ENCODE measurements at regions not wholly inside any gene's neighbourhood (a gene's known extent, or its start where the extent isn't known, plus 50 kb on each side); places are given as distances from the start of the nearest gene placed in this dataset.
A peak's percentile ranks its signal among the peaks of the same experiment; 100 is the strongest.
"Not testable (repeated sequence)": the region's sequence is repeated elsewhere in the genome, so short reads cannot be mapped to it uniquely, and the experiment has no call there.

DNA sequence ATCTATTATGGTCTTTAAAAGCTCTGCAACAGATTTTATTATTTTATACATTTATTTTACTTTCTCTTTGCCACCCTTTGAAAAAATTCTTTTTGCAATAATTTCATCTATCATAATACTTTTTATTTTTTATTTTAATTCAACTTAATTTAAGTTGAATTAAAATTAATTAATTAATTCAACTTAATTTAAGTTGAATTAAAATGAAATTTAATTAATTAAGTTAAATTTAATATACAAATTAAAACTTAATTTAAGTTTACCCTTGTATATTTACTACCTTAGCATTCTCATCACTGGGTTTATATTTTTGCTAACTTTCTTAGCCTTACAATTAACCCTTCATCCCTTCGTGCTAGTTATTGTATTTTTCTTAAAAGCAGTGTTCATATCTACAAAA, 301.4 kb downstream of the SLITRK5 start:
- ChIA-PET CTCF (no interaction called here), POLR2A (no interaction called here)
- TF ChIP-seq HMGA2 (CRISPR knock-in tag; IDR thresholded peaks at IDR 0.05), result peak; percentile 92
- no peak for TF ChIP-seq CREB1 (CRISPR knock-in tag; IDR thresholded peaks at IDR 0.05)
- Mint-ChIP-seq H3K36me3 (peaks cover 4% of the 10 kb centered on the region; the same call in 1 of the 2 replicates), H3K4me1 (no peaks in the 10 kb centered on the region), H3K27ac (no peak overlapping the region), H3K4me3 (no peak overlapping the region), H3K27me3 (ENCODE audit: low read depth) (no peaks in the 10 kb centered on the region), H3K9me3 (peaks cover 7% of the 10 kb centered on the region; the same call in 1 of the 2 replicates)
- no peak for DNase-seq (ENCODE audit: low spot score)
- no peak for ATAC-seq

DNA sequence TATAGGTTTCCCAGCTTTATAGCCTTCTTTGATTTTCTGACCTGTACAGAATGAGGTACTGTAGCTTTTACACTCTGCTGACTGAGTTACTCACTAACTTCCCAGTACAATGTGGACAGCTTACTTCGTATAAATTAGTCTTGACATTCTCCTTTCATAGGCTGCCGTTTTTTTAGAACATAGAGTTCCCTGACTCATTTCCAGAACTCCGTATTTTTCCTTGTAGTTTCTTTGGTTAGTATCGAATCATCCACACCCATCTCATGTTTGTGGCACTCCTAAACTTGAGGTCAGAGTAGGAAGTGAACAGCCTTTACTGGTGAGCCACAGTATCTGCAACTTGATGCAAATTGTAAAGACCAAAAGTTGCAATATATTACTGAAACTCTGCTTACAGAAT, 303.9 kb downstream of the SLITRK5 start:
- ATAC-seq, result no peak
- no peak overlapping the region for H3K4me3 Mint-ChIP-seq

DNA sequence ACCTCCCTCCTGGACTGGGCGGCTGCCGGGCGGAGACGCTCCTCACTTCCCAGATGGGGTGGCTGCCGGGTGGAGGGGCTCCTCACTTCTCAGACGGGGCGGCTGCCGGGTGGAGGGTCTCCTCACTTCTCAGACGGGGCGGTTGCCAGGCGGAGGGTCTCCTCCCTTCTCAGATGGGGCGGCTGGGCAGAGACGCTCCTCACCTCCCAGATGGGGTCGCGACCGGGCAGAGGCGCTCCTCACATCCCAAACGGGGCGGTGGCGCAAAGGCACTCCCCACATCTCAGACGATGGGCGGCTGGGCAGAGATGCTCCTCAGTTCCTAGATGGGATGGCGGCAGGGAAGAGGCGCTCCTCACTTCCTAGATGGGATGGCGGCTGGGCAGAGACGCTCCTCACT, 305.5 kb downstream of the SLITRK5 start:
- H3K4me3 Mint-ChIP-seq; H3K27me3 Mint-ChIP-seq (ENCODE audit: low read depth); POLR2A ChIA-PET; DNase-seq (ENCODE audit: low spot score); H3K36me3 Mint-ChIP-seq; H3K4me1 Mint-ChIP-seq; H3K27ac Mint-ChIP-seq; ATAC-seq; CTCF ChIA-PET: not testable (repeated sequence)
- peaks cover 13% of the 10 kb centered on the region; the same call in 1 of the 2 replicates for H3K9me3 Mint-ChIP-seq

More for the DNA sequence above, 303.9 kb downstream of the SLITRK5 start:
- TF ChIP-seq ZNF219 (CRISPR knock-in tag; IDR thresholded peaks at IDR 0.05; ENCODE audit: borderline replicate concordance) (no peak), FOXP1 (CRISPR knock-in tag; IDR thresholded peaks at IDR 0.05; ENCODE audit: borderline replicate concordance) (no peak), PRRX2 (CRISPR knock-in tag; IDR thresholded peaks at IDR 0.05) (no peak), FOXK1 (CRISPR knock-in tag; IDR thresholded peaks at IDR 0.05) (no peak), HMGA2 (CRISPR knock-in tag; IDR thresholded peaks at IDR 0.05) (no peak), GTF2I (CRISPR knock-in tag; conservative IDR thresholded peaks at IDR 0.05) (no peak), KAT7 (CRISPR knock-in tag; IDR thresholded peaks at IDR 0.05; ENCODE audit: borderline replicate concordance) (no peak), SMAD4 (CRISPR knock-in tag; IDR thresholded peaks at IDR 0.05) (no peak), ZNF416 (CRISPR knock-in tag; IDR thresholded peaks at IDR 0.05) (no peak), IRF2 (CRISPR knock-in tag; IDR thresholded peaks at IDR 0.05; ENCODE audit: borderline replicate concordance, low read depth) (no peak), JAZF1 (CRISPR knock-in tag; IDR thresholded peaks at IDR 0.05) (no peak), TCF7 (CRISPR knock-in tag; IDR thresholded peaks at IDR 0.05; ENCODE audit: low read depth) (no peak)
- TF ChIP-seq, protein P1, sequence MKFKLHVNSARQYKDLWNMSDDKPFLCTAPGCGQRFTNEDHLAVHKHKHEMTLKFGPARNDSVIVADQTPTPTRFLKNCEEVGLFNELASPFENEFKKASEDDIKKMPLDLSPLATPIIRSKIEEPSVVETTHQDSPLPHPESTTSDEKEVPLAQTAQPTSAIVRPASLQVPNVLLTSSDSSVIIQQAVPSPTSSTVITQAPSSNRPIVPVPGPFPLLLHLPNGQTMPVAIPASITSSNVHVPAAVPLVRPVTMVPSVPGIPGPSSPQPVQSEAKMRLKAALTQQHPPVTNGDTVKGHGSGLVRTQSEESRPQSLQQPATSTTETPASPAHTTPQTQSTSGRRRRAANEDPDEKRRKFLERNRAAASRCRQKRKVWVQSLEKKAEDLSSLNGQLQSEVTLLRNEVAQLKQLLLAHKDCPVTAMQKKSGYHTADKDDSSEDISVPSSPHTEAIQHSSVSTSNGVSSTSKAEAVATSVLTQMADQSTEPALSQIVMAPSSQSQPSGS (CRISPR knock-in tag; IDR thresholded peaks at IDR 0.05; ENCODE audit: borderline replicate concordance, low read depth), result no peak
- TF ChIP-seq, protein P2, sequence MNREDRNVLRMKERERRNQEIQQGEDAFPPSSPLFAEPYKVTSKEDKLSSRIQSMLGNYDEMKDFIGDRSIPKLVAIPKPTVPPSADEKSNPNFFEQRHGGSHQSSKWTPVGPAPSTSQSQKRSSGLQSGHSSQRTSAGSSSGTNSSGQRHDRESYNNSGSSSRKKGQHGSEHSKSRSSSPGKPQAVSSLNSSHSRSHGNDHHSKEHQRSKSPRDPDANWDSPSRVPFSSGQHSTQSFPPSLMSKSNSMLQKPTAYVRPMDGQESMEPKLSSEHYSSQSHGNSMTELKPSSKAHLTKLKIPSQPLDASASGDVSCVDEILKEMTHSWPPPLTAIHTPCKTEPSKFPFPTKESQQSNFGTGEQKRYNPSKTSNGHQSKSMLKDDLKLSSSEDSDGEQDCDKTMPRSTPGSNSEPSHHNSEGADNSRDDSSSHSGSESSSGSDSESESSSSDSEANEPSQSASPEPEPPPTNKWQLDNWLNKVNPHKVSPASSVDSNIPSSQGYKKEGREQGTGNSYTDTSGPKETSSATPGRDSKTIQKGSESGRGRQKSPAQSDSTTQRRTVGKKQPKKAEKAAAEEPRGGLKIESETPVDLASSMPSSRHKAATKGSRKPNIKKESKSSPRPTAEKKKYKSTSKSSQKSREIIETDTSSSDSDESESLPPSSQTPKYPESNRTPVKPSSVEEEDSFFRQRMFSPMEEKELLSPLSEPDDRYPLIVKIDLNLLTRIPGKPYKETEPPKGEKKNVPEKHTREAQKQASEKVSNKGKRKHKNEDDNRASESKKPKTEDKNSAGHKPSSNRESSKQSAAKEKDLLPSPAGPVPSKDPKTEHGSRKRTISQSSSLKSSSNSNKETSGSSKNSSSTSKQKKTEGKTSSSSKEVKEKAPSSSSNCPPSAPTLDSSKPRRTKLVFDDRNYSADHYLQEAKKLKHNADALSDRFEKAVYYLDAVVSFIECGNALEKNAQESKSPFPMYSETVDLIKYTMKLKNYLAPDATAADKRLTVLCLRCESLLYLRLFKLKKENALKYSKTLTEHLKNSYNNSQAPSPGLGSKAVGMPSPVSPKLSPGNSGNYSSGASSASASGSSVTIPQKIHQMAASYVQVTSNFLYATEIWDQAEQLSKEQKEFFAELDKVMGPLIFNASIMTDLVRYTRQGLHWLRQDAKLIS (CRISPR knock-in tag; IDR thresholded peaks at IDR 0.05; ENCODE audit: borderline replicate concordance), result no peak
- TF ChIP-seq, protein P3, sequence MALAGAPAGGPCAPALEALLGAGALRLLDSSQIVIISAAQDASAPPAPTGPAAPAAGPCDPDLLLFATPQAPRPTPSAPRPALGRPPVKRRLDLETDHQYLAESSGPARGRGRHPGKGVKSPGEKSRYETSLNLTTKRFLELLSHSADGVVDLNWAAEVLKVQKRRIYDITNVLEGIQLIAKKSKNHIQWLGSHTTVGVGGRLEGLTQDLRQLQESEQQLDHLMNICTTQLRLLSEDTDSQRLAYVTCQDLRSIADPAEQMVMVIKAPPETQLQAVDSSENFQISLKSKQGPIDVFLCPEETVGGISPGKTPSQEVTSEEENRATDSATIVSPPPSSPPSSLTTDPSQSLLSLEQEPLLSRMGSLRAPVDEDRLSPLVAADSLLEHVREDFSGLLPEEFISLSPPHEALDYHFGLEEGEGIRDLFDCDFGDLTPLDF (CRISPR knock-in tag; IDR thresholded peaks at IDR 0.05), result no peak
- TF ChIP-seq, protein P4, sequence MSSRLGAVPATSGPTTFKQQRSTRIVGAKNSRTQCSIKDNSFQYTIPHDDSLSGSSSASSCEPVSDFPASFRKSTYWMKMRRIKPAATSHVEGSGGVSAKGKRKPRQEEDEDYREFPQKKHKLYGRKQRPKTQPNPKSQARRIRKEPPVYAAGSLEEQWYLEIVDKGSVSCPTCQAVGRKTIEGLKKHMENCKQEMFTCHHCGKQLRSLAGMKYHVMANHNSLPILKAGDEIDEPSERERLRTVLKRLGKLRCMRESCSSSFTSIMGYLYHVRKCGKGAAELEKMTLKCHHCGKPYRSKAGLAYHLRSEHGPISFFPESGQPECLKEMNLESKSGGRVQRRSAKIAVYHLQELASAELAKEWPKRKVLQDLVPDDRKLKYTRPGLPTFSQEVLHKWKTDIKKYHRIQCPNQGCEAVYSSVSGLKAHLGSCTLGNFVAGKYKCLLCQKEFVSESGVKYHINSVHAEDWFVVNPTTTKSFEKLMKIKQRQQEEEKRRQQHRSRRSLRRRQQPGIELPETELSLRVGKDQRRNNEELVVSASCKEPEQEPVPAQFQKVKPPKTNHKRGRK (CRISPR knock-in tag; IDR thresholded peaks at IDR 0.05; ENCODE audit: borderline replicate concordance), result no peak
- TF ChIP-seq, protein P5, sequence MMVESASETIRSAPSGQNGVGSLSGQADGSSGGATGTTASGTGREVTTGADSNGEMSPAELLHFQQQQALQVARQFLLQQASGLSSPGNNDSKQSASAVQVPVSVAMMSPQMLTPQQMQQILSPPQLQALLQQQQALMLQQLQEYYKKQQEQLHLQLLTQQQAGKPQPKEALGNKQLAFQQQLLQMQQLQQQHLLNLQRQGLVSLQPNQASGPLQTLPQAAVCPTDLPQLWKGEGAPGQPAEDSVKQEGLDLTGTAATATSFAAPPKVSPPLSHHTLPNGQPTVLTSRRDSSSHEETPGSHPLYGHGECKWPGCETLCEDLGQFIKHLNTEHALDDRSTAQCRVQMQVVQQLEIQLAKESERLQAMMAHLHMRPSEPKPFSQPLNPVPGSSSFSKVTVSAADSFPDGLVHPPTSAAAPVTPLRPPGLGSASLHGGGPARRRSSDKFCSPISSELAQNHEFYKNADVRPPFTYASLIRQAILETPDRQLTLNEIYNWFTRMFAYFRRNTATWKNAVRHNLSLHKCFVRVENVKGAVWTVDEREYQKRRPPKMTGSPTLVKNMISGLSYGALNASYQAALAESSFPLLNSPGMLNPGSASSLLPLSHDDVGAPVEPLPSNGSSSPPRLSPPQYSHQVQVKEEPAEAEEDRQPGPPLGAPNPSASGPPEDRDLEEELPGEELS (CRISPR knock-in tag; IDR thresholded peaks at IDR 0.05), result no peak
- Mint-ChIP-seq H3K27ac (no peak overlapping the region), H3K4me1 (no peaks in the 10 kb centered on the region), H3K9me3 (peaks cover 13% of the 10 kb centered on the region; the same call in 1 of the 2 replicates), H3K27me3 (ENCODE audit: low read depth) (no peaks in the 10 kb centered on the region), H3K36me3 (peaks cover 4% of the 10 kb centered on the region; the same call in 1 of the 2 replicates)
- ChIA-PET POLR2A (no interaction called here), CTCF (no interaction called here)
- no peak for DNase-seq (ENCODE audit: low spot score)
